GM12874 (cell line): ENCODE measurements at regions not wholly inside any gene's neighbourhood (a gene's known extent, or its start where the extent isn't known, plus 50 kb on each side); places are given as distances from the start of the nearest gene placed in this dataset.

Source experiments
- CTCF ChIP-seq: IDR thresholded peaks from 2 replicates; pipeline ENCODE4 v1.5.1; 2011; ENCODE audit warnings: low read depth, mild to moderate bottlenecking, control low read depth, low read length, moderate library complexity; ENCODE audit not compliant: insufficient read depth

- no peak for TF ChIP-seq CTCF
Measured at GRCh38 chr5:115072266-115073064, 97.2 kb downstream of the TRIM36 start.

GRCh38 chr5:115070737-115071136, 99.0 kb downstream of the TRIM36 start:
- no peak for TF ChIP-seq CTCF

GRCh38 chr5:115069087-115069968, 100.4 kb downstream of the TRIM36 start:
- TF ChIP-seq CTCF: peak; percentile 38; the same call in 1 of the 2 replicates

GRCh38 chr5:115068239-115069086, 101.2 kb downstream of the TRIM36 start:
- TF ChIP-seq CTCF: no peak

- TF ChIP-seq CTCF: no peak
Measured at GRCh38 chr5:115064380-115064779, 105.3 kb downstream of the TRIM36 start.

GRCh38 chr5:115054387-115054951, 115.2 kb downstream of the TRIM36 start:
- TF ChIP-seq CTCF: no peak

- TF ChIP-seq CTCF: no peak
Measured at GRCh38 chr5:115052948-115053347, 116.8 kb downstream of the TRIM36 start.
